VCaP (cell line): ENCODE measurements at regions not wholly inside any gene's neighbourhood (a gene's known extent, or its start where the extent isn't known, plus 50 kb on each side); places are given as distances from the start of the nearest gene placed in this dataset.
A peak's percentile ranks its signal among the peaks of the same experiment; 100 is the strongest.

Experiments
- H3K27ac ChIP-seq: fragments of 450-650 bp; 2 replicates; pipeline ENCODE4 v1.5.1; 2017
- TF ChIP-seq, protein P1 (sequence below): fragments of 450-650 bp; conservative IDR thresholded peaks from 2 replicates; pipeline ENCODE4 v1.5.1; 2017; ENCODE audit warnings: mild to moderate bottlenecking, moderate library complexity

DNA sequence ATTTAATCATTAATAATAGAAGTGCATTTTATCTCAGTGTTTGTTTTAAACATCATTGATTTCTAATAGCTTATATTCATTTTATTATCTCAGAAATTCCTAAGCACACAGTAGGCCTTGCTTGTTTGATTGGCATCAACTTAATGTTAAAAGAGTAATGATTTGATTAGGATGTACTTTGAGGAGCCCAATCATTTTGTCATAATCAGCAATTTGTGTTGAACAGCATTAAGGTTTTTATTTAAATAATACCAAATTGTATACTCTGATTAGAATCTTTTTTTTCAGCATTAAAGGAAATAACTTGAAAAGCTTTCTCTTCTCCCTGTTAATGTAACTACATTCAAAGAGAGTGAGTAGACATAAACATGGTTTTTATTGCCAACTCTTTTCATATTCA, 2262.0 kb upstream of the TENM3 start:
- TF ChIP-seq, protein P1, sequence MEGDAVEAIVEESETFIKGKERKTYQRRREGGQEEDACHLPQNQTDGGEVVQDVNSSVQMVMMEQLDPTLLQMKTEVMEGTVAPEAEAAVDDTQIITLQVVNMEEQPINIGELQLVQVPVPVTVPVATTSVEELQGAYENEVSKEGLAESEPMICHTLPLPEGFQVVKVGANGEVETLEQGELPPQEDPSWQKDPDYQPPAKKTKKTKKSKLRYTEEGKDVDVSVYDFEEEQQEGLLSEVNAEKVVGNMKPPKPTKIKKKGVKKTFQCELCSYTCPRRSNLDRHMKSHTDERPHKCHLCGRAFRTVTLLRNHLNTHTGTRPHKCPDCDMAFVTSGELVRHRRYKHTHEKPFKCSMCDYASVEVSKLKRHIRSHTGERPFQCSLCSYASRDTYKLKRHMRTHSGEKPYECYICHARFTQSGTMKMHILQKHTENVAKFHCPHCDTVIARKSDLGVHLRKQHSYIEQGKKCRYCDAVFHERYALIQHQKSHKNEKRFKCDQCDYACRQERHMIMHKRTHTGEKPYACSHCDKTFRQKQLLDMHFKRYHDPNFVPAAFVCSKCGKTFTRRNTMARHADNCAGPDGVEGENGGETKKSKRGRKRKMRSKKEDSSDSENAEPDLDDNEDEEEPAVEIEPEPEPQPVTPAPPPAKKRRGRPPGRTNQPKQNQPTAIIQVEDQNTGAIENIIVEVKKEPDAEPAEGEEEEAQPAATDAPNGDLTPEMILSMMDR = no peak

DNA sequence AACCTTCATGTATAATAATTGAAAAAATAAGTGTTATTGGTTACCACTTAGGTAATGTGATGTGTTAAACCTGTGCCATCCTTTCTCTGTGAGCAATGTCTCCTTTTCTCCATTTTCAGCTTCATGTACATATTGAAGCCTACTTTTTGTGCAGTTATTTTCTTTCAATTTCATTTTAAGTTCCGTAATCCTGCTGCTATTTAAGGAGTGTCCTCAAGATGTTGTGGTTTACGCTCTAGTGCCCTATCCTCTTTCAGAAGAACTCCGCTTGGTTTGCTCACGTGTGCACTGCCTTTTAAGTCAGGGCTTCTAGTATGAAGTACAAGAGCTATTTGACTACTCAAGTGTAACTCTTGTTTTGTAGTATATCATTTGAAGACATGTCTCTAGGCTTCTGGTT, 2253.2 kb upstream of the TENM3 start:
- TF ChIP-seq, protein P1 = no peak
- no peak overlapping the region for H3K27ac ChIP-seq

More for the DNA sequence above, 2262.0 kb upstream of the TENM3 start:
- no peak overlapping the region for H3K27ac ChIP-seq

DNA sequence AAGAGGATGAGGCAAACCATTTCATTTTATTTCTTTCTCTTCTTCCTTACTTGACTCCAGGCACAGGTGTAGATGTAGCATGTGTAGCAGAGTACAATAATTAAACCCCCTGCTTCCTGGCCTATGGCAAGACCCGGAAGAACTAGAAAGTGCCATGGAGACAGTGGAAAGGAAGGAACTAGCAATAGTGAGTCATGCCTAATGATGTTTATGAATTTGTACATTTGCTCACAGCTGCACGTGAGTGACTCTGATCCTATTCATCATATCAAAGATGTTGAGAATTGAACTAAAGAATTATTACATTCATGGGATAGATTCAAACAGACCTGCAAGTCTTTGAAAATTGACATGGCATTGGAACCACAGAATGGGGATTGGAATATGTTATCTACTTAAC, 2233.9 kb upstream of the TENM3 start:
- TF ChIP-seq, protein P1 = no peak
- no peak overlapping the region for H3K27ac ChIP-seq

DNA sequence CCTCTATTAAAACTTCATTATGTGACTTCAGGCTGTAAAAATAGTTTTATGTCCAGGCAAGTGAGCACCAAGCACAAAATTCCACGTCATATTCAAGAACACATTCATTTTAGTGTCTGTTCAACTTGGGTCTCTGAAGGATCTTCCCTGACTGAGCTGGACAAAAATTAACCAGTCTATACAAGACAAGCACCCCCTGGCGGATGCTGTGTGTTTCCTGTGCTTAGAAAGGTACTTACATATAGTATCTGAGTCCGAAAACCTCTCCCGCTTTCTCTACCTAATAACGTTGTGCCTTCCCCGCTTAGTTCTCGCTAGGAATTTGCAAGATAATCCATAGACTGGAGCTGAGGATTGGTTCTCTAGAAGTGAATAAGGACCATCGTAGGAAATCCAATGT, 2214.5 kb upstream of the TENM3 start:
- TF ChIP-seq, protein P1 = peak; percentile 69
- H3K27ac ChIP-seq = no peak overlapping the region

DNA sequence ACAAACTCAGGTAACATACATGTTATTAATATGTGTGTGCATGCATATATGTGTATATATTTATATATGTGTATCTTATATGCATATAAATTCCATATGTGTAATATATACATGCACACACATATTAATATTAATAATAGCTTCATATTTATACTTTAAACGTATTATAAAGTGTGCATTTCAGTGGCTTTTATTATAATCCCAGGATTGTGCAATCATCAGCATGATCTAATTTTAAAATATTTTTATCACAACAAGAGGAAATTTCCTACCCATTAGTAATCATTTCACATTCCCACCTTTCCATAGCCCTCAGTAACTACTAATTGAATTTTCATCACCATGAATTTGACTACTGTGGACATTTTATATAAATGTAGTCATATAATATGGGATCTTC, 2211.9 kb upstream of the TENM3 start:
- no peak overlapping the region for H3K27ac ChIP-seq
- TF ChIP-seq, protein P1 = no peak

DNA sequence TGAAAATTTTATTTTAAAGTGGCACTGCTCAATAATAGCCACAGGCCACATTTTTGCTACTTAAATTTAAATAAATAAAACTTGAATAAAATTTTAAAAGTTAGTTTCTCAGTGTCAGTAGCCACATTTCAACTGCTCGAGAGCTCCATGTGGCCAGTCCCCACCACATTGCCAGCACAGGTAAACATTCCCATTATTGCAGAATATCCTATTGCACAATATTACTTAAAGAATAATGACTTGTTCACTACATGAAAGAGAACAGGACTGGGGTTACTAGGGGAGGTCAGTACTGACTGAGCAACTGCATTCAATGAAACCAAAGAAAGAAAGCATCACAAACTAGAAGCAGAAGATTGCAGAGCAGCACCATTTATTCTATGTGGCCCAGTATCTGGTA, 2201.6 kb upstream of the TENM3 start:
- TF ChIP-seq, protein P1 = no peak
- no peak overlapping the region for H3K27ac ChIP-seq

DNA sequence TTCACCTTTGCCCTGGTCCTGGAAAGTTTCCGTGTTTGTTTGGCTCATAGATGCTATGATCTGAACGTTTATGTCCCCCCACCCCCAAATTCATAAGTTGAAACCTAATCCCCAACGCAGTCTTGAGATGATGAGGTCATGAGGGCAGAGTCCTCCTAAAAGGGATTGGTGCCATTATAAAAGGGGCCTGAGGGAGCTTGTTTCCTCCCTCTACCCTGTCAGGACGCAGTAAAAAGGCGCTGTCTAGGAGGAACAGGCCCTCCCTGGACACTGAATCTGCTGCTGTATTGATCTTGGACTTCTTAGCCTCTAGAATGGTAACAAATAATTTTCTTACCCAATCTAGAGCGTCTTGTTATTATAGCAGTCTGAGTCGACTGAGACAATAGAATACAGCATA, 2190.6 kb upstream of the TENM3 start:
- no peak overlapping the region for H3K27ac ChIP-seq
- TF ChIP-seq, protein P1 = no peak

DNA sequence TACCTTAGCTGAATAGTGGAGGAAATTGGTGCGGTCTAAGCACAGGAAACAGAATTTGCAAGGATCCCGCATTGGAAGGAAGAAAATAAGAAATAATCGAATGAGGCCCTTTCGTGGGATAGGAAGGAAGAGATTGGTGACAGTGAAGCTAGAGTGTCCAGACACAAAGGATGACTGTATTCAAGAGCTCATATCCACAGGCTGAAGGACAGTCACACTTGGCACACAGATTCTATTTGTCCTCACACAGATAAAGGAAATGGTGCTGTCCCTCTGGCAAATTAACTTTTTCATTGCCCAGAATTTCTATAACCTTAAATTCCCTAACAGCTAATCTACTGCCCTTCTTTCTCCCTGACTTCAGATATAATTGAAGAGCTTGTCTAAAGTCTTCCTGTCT, 2188.9 kb upstream of the TENM3 start:
- TF ChIP-seq, protein P1 = no peak
- no peak overlapping the region for H3K27ac ChIP-seq
